H9 (cell line): ENCODE measurements at regions not wholly inside any gene's neighbourhood (a gene's known extent, or its start where the extent isn't known, plus 50 kb on each side); places are given as distances from the start of the nearest gene placed in this dataset.

ENCODE experiments used
- DNase-seq: peaks from one replicate; pipeline ENCODE4 v3.0.0-alpha.2; 2017
- H2AFZ ChIP-seq: one replicate; pipeline ENCODE4 v1.6.1; 2013; ENCODE audit warnings: mild to moderate bottlenecking, low read length, control low read depth, moderate library complexity
- H2AK5ac ChIP-seq: 2 replicates; pipeline ENCODE4 v1.6.1; 2013; ENCODE audit warnings: low read length, control low read depth, mixed read lengths; ENCODE audit not compliant: insufficient read length
- H2BK120ac ChIP-seq: one replicate; pipeline ENCODE4 v1.6.1; 2013; ENCODE audit warnings: low read depth, mild to moderate bottlenecking, low read length, control low read depth, inconsistent platforms; ENCODE audit not compliant: poor library complexity, severe bottlenecking
- H2BK12ac ChIP-seq: 2 replicates; pipeline ENCODE4 v1.6.1; 2013; ENCODE audit warnings: low read length, control low read depth, mixed read lengths, low read depth; ENCODE audit not compliant: insufficient read length
- H2BK15ac ChIP-seq: 2 replicates; pipeline ENCODE4 v1.6.1; 2013; ENCODE audit warnings: low read depth, low read length, control low read depth
- H2BK20ac ChIP-seq: one replicate; pipeline ENCODE4 v1.6.1; 2013; ENCODE audit warnings: low read depth, mild to moderate bottlenecking, low read length, control low read depth, inconsistent platforms; ENCODE audit not compliant: poor library complexity, severe bottlenecking
- H2BK5ac ChIP-seq: 2 replicates; pipeline ENCODE4 v1.6.1; 2013; ENCODE audit warnings: low read length, control low read depth, mixed read lengths; ENCODE audit not compliant: insufficient read length
- H3K14ac ChIP-seq: 2 replicates; pipeline ENCODE4 v1.6.1; 2013; ENCODE audit warnings: low read length, control low read depth; ENCODE audit not compliant: insufficient read depth
- H3K18ac ChIP-seq: 2 replicates; pipeline ENCODE4 v1.6.1; 2013; ENCODE audit warnings: low read depth, mild to moderate bottlenecking, mixed read lengths, low read length, control low read depth; ENCODE audit not compliant: insufficient read length
- H3K23ac ChIP-seq: 2 replicates; pipeline ENCODE4 v1.6.1; 2013; ENCODE audit warnings: low read length, control low read depth, mixed read lengths, low read depth; ENCODE audit not compliant: insufficient read length
- H3K23me2 ChIP-seq: 2 replicates; pipeline ENCODE4 v1.6.1; 2013; ENCODE audit warnings: low read depth, mild to moderate bottlenecking, mixed read lengths, low read length, control low read depth; ENCODE audit not compliant: insufficient read length, poor library complexity, severe bottlenecking
- H3K27ac ChIP-seq: 2 replicates; pipeline ENCODE4 v1.5.1; 2013; ENCODE audit warnings: low read length, control low read depth, mixed read lengths, low read depth; ENCODE audit not compliant: insufficient read length
- H3K27me3 ChIP-seq: 2 replicates; pipeline ENCODE4 v1.6.1; 2013; ENCODE audit warnings: low read length, control low read depth, inconsistent platforms; ENCODE audit not compliant: insufficient read depth
- H3K4ac ChIP-seq: 2 replicates; pipeline ENCODE4 v1.6.1; 2013; ENCODE audit warnings: low read depth, mild to moderate bottlenecking, control low read depth, inconsistent platforms, low read length, moderate library complexity
- H3K4me1 ChIP-seq: 2 replicates; pipeline ENCODE4 v1.6.1; 2013; ENCODE audit warnings: low read length, control low read depth, inconsistent platforms; ENCODE audit not compliant: insufficient read depth
- H3K4me2 ChIP-seq: 2 replicates; pipeline ENCODE4 v1.6.1; 2013; ENCODE audit warnings: low read length, control low read depth, mixed read lengths; ENCODE audit not compliant: insufficient read length, insufficient read depth
- H3K56ac ChIP-seq: 2 replicates; pipeline ENCODE4 v1.6.1; 2013; ENCODE audit warnings: low read depth, mild to moderate bottlenecking, mixed read lengths, low read length, control low read depth; ENCODE audit not compliant: insufficient read length
- H3K79me1 ChIP-seq: 2 replicates; pipeline ENCODE4 v1.6.1; 2013; ENCODE audit warnings: low read depth, mild to moderate bottlenecking, moderate library complexity, low read length, control low read depth, inconsistent platforms; ENCODE audit not compliant: insufficient read depth, poor library complexity, severe bottlenecking
- H3K79me2 ChIP-seq: 2 replicates; pipeline ENCODE4 v1.6.1; 2013; ENCODE audit warnings: low read length, control low read depth, inconsistent platforms; ENCODE audit not compliant: insufficient read depth
- H3K9ac ChIP-seq: 2 replicates; pipeline ENCODE4 v1.6.1; 2013; ENCODE audit warnings: low read length, control low read depth, mixed read lengths; ENCODE audit not compliant: insufficient read length; ENCODE audit errors: extremely low read depth
- H3K9me3 ChIP-seq: one replicate; pipeline ENCODE4 v1.6.1; 2013; ENCODE audit warnings: low read depth, low read length, inconsistent platforms; ENCODE audit not compliant: control insufficient read depth
- H3T11ph ChIP-seq: one replicate; pipeline ENCODE4 v1.6.1; 2013; ENCODE audit warnings: mild to moderate bottlenecking, low read length, control low read depth, inconsistent platforms
- H4K20me1 ChIP-seq: one replicate; pipeline ENCODE4 v1.6.1; 2013; ENCODE audit not compliant: control insufficient read depth, insufficient read length, insufficient read depth
- H4K5ac ChIP-seq: 2 replicates; pipeline ENCODE4 v1.6.1; 2013; ENCODE audit warnings: low read depth, mild to moderate bottlenecking, mixed read lengths, low read length, control low read depth; ENCODE audit not compliant: insufficient read length
- H4K8ac ChIP-seq: replicated peaks from 2 replicates; pipeline ENCODE4 v1.6.1; 2013; ENCODE audit warnings: low read length, control low read depth, mixed read lengths, low read depth; ENCODE audit not compliant: insufficient read length
- H4K91ac ChIP-seq: 2 replicates; pipeline ENCODE4 v1.6.1; 2013; ENCODE audit warnings: low read depth, mild to moderate bottlenecking, moderate library complexity, mixed read lengths, low read length, control low read depth; ENCODE audit not compliant: insufficient read length
- H3K27ac Mint-ChIP-seq, 3 experiments: 2 replicates in 2 of 3; 3 replicates in 1 of 3; pipeline ENCODE4 v1.8.0; 2020 to 2021; ENCODE audit warnings: mixed read lengths in 3 of 3, mild to moderate bottlenecking in 1 of 3, moderate library complexity in 1 of 3
- H3K27me3 Mint-ChIP-seq: 2 replicates; pipeline ENCODE4 v1.8.0; 2021; ENCODE audit warnings: low read depth, mild to moderate bottlenecking, moderate library complexity, mixed read lengths
- H3K36me3 Mint-ChIP-seq, 3 experiments: 2 replicates in 2 of 3; 3 replicates in 1 of 3; pipeline ENCODE4 v1.8.0; 2020 to 2021; ENCODE audit warnings: low read depth in 3 of 3, mixed read lengths in 3 of 3; ENCODE audit not compliant: insufficient read depth in 1 of 3
- H3K4me1 Mint-ChIP-seq, 2 experiments: 2 replicates each; pipeline ENCODE4 v1.8.0; 2020; ENCODE audit warnings: mixed read lengths in 2 of 2
- H3K4me3 Mint-ChIP-seq, 2 experiments: 2 replicates in 1 of 2; 3 replicates in 1 of 2; pipeline ENCODE4 v1.8.0; 2020 to 2021; ENCODE audit warnings: mild to moderate bottlenecking in 2 of 2, mixed read lengths in 2 of 2, moderate library complexity in 1 of 2
- H3K9me3 Mint-ChIP-seq, 2 experiments: 2 replicates in 1 of 2; 3 replicates in 1 of 2; pipeline ENCODE4 v1.8.0; 2020; ENCODE audit warnings: mild to moderate bottlenecking in 2 of 2, mixed read lengths in 2 of 2, moderate library complexity in 1 of 2
- CTCF ChIP-seq: fragments of 200-600 bp; sonication (generic); conservative IDR thresholded peaks from 3 replicates; pipeline ENCODE4 v1.8.0; 2021; ENCODE audit warnings: antibody characterized with exemption, mild to moderate bottlenecking
- WGBS: extraction: QIAGEN DNeasy Blood & Tissue Kit; methylation state at CpG from one replicate; pipeline ENCODE4 v1.1.7; 2013; ENCODE audit warnings: missing lambda C conversion rate, low lambda C conversion rate, mixed read lengths; ENCODE audit not compliant: insufficient read length; ENCODE audit errors: extremely low coverage; 5-methylcytosine and 5-hydroxymethylcytosine counted together

- H3K4me1 ChIP-seq, result no peaks in the 10 kb centered on the region
- no peak overlapping the region for H2BK15ac ChIP-seq
- Mint-ChIP-seq H3K4me1 (peaks cover 0 to 2% of the 10 kb centered on the region in 2 experiments; a peak in 1 of 4 replicates), H3K4me3 (no peak overlapping the region), H3K27me3 (no peaks in the 10 kb centered on the region), H3K36me3 (no peaks in the 10 kb centered on the region), H3K9me3 (no peaks in the 10 kb centered on the region), H3K27ac (no peak overlapping the region)
- no peaks in the 10 kb centered on the region for H3K23me2 ChIP-seq
- no peak overlapping the region for H3K56ac ChIP-seq
- H4K8ac ChIP-seq, result no peak overlapping the region
- no peaks in the 10 kb centered on the region for H3K27me3 ChIP-seq
- no peak overlapping the region for H3K4ac ChIP-seq
- no peaks in the 10 kb centered on the region for H4K20me1 ChIP-seq
- no peak overlapping the region for H3K27ac ChIP-seq
- no peak overlapping the region for H2AFZ ChIP-seq
- no peak overlapping the region for H3K9ac ChIP-seq
- no peaks in the 10 kb centered on the region for H3K79me2 ChIP-seq
- TF ChIP-seq CTCF, result no peak
- no peak overlapping the region for H3K23ac ChIP-seq
- no peak overlapping the region for H3K14ac ChIP-seq
- no peak overlapping the region for H2BK5ac ChIP-seq
- no peak overlapping the region for H4K5ac ChIP-seq
- no CpG with 5 or more reads among the region's 1 CpG for WGBS
- H3T11ph ChIP-seq, result no peak overlapping the region
- H2BK120ac ChIP-seq, result no peak overlapping the region
- no peaks in the 10 kb centered on the region for H3K9me3 ChIP-seq
- no peak overlapping the region for H3K18ac ChIP-seq
- H2AK5ac ChIP-seq, result no peak overlapping the region
- no peak for DNase-seq
- no peak overlapping the region for H2BK12ac ChIP-seq
- H4K91ac ChIP-seq, result no peak overlapping the region
- H3K79me1 ChIP-seq, result no peaks in the 10 kb centered on the region
- no peak overlapping the region for H2BK20ac ChIP-seq
- no peak overlapping the region for H3K4me2 ChIP-seq
These were observed 470.7 kb downstream of the ETV1 start for GRCh38 chr7:13518738-13519137.
